ENCODE measurements at regions not wholly inside any gene's neighbourhood (a gene's known extent, or its start where the extent isn't known, plus 50 kb on each side); places are given as distances from the start of the nearest gene placed in this dataset.

DNA sequence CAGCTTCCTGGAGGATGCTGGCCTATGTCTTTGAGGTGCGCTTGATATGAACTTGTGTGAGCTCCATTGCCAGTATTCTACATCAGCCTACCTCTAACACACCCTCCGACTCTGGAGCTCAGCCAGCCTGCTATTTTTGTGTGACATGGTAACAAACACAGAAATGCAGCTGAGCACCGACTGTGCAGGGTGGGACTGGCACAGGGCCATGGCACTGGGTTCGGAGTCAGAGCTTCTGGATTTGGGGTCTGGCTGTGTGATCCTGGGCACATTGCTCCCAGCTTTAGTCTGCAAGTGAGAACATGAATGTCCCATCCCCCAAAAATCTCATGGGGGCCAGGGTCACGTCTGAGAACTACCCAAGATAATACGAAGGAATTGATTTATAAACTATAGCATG is 257.2 kb upstream of the CTBP2 start:
- TF ChIP-seq, protein P1, sequence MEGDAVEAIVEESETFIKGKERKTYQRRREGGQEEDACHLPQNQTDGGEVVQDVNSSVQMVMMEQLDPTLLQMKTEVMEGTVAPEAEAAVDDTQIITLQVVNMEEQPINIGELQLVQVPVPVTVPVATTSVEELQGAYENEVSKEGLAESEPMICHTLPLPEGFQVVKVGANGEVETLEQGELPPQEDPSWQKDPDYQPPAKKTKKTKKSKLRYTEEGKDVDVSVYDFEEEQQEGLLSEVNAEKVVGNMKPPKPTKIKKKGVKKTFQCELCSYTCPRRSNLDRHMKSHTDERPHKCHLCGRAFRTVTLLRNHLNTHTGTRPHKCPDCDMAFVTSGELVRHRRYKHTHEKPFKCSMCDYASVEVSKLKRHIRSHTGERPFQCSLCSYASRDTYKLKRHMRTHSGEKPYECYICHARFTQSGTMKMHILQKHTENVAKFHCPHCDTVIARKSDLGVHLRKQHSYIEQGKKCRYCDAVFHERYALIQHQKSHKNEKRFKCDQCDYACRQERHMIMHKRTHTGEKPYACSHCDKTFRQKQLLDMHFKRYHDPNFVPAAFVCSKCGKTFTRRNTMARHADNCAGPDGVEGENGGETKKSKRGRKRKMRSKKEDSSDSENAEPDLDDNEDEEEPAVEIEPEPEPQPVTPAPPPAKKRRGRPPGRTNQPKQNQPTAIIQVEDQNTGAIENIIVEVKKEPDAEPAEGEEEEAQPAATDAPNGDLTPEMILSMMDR (IDR thresholded peaks at IDR 0.05): no peak
- no peak for TF ChIP-seq POLR2A (IDR thresholded peaks at IDR 0.05)
